ENCODE measurements at regions not wholly inside any gene's neighbourhood (a gene's known extent, or its start where the extent isn't known, plus 50 kb on each side); places are given as distances from the start of the nearest gene placed in this dataset.
A peak's percentile ranks its signal among the peaks of the same experiment; 100 is the strongest.

DNA sequence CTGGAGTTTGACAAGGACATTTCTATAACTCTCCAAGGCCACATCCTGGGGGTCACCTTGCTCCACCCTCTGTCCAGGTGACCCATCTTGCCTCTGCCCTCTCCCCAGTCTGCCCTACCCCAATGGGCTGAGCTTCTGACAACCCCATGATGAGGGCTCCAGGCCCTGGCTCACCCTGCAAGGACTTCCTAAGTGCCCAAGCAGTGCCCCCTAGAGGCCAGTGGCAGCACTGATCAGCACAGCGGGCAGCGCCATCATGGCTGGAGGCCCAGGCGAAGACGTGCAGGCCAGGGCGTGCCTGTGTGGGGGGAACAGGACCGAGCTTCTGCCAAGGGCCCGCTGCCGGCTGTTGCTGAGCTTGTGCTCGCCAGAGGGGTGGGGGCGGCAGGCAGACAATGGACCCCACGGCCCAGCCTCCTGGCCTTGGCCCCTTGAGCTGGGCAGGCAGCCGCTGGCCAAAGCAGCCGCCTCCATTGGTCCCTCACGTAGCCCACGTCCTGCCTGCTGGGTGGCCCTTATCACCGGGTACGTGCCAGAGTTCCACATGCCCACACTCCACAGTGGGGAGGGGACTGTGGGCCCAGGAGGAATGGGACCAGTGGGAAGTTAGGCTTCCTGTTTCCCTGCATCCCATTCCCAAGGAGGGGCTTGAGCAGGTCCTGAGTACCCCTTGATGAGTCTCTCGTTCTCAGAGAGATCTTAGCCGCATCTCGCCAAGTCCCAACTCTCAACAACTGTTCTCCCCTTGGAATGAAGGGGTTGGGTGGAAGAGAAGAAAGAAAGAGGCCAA, 64.3 kb downstream of the MRPL14 start:
- peak in 1 of 2 donors; percentile 9 for ATAC-seq
- DNase-seq, result peak; percentile 59
- intact Hi-C loops (cut with DNase I), result no loop called here

DNA sequence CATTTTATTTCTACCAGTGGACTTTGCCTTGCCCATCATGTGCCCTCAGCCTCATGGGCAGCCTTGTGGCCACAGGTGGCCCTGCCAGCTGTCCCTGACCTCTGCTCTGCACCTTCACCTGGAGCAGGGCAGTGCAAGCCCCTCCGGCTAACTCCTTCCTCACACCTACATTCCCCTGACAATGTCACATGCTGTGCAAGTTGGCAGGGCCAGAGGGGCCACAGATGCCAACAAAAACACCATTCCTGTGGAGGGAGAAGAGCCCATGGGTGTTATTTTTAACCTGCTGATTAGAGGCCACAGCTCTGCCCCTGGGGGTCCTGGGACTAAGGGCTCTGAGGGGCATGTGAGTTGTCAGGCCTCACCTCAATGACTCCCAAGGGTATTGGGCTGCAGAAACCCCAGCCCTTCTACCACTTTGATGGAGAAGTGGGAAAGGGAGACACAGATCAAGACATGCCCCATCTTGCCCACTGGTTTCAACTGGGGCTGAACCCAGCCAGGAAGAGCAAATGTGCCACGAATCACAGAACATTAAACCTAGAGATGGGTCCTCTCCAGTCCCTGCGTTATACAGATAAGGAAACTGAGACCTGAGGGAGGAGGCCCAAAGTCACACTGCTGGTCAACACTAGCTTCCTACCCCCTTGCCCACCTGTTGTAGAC, 65.0 kb downstream of the MRPL14 start:
- intact Hi-C loops (cut with DNase I), result no loop called here
- DNase-seq (no peak), ATAC-seq (peak in 1 of 2 donors; percentile 55)

DNA sequence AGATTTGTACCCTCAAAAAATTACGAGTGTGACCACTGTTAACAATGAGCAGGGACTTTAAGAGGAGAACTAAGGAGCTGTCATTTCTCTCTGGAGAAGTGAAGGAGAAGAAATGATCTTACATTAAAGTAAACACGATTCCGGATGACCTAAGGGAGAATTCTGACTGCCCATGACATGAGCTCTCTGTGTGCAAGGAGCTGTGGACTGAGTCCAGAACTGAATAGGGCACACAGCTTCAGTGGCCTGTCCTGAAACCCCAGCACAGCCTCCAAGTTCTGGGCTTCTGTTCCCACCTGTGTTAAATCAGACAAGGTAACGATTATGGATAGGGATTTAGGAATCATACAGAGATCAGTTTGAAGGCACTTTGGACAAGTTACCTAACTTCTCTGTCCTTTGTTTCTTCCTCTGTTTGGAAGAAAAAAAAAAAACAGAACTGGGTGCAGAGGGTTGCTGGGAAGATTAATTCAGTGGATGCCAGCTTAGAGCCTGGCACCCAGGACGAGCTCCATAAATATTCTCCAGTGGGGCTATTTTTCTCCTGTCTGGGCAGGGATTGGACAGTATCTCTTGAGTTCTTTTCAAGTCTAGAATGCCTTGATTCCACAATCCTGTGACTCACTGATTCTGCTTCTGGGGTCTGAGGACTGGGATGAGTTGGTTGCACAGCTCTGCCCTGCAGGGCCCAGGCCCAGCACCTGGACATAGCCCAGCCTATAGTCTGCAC, 65.7 kb downstream of the MRPL14 start:
- intact Hi-C loops (cut with DNase I), result no loop called here
- ATAC-seq (no peak), DNase-seq (no peak)

DNA sequence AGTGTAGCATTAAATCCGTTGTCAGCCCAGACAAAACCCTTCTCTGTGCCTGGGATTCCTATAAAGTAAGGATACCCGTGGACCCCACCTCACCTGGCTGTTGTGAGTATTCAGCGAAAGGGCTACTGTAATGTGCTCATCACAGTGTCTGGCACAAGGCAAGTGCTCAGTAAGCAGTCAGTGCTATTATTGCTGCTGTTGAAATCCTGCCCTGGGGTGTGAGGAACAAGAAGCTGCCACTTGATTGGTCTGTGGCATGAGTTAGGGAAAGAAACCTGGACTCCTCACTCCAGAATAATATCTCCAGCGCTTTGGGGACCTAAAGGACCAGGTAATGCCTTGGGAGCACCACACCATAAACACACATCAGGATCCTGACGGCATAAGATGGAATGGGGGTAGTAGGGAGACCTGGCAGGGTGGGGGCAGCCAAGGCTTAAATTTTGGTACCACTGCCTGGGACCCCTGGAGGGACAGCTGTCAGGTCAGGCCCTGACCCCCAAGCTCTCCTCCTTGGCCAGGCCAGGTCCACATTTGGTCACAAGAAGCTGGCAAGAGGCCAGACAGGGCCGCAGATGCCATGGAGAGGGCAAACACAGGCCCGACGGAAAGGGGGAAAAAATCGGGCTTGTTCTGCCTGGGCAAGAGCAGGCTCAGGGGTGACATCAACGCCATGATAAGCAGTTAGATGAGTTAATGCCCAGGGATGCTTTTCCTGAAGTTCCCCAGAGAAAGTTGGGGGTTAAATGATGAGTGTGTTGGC, 66.5 kb downstream of the MRPL14 start:
- intact Hi-C loops (cut with DNase I), result no loop called here
- DNase-seq (no peak), ATAC-seq (no peak)

GRCh38 chr6:44059359-44060346, 67.6 kb downstream of the MRPL14 start:
- intact Hi-C loops (cut with DNase I), result loop anchor here in 1 of 2 donors (5.0 kb wide), 1 partner anchor 47 kb away; no protein-coding TSS in a partner anchor
- DNase-seq (peak; percentile 77), ATAC-seq (peak; percentile 17 to 35)

DNA sequence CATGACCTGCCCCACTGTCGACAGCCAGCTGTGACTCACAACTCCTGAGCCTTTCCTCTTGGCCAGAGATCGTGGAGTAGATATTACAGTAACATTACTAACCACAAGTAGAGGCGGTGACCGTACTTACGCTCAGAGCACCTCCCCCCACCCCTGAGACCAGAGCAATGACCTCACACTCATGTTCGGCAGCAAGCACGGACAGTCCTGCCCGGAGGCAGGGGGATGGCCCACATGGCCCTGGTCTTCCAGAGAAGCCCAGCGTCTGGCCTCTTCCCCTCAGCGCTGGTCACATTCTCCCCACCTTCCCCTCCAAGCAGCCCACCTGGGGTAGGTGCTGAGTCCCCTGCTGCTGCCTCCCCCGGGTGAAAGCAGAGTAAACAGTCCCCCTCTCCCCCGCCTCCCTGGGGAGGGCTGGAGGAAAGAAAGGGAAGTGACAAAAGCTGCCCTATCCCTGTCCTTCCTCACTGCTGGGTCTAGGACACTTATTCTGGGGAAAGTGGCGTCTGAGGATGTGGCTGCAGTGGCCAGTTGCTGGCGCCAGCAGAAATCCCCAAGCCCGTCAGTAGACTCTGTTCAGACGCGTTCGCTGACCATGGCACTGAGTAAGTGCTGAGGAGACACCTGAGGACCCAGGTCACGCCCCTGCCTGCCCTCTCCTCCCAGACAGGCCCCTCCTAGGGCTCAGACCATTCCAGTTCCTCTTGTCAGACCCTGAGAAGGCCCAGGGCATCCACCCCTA, 68.5 kb downstream of the MRPL14 start:
- intact Hi-C loops (cut with DNase I), result loop anchor here in 1 of 2 donors (5.0 kb wide), 1 partner anchor 46 kb away; no protein-coding TSS in a partner anchor
- ATAC-seq (peak; percentile 38 to 84), DNase-seq (peak; percentile 88)

GRCh38 chr6:44057931-44058616, 69.2 kb downstream of the MRPL14 start:
- intact Hi-C loops (cut with DNase I), result loop anchor here in 1 of 2 donors (5.0 kb wide), 1 partner anchor 46 kb away; no protein-coding TSS in a partner anchor
- DNase-seq, result no peak
- ATAC-seq, result no peak

GRCh38 chr6:44057238-44057930, 69.9 kb downstream of the MRPL14 start:
- DNase-seq (peak; percentile 21), ATAC-seq (no peak)
- intact Hi-C loops (cut with DNase I), result loop anchor here in 1 of 2 donors (5.0 kb wide), 1 partner anchor 45 kb away; no protein-coding TSS in a partner anchor

GRCh38 chr6:44056392-44057237, 70.6 kb downstream of the MRPL14 start:
- peak; percentile 88 for DNase-seq
- intact Hi-C loops (cut with DNase I), result loop anchor here in 1 of 2 donors (5.0 kb wide), 1 partner anchor 44 kb away; no protein-coding TSS in a partner anchor
- ATAC-seq, result peak; percentile 24 to 60

DNA sequence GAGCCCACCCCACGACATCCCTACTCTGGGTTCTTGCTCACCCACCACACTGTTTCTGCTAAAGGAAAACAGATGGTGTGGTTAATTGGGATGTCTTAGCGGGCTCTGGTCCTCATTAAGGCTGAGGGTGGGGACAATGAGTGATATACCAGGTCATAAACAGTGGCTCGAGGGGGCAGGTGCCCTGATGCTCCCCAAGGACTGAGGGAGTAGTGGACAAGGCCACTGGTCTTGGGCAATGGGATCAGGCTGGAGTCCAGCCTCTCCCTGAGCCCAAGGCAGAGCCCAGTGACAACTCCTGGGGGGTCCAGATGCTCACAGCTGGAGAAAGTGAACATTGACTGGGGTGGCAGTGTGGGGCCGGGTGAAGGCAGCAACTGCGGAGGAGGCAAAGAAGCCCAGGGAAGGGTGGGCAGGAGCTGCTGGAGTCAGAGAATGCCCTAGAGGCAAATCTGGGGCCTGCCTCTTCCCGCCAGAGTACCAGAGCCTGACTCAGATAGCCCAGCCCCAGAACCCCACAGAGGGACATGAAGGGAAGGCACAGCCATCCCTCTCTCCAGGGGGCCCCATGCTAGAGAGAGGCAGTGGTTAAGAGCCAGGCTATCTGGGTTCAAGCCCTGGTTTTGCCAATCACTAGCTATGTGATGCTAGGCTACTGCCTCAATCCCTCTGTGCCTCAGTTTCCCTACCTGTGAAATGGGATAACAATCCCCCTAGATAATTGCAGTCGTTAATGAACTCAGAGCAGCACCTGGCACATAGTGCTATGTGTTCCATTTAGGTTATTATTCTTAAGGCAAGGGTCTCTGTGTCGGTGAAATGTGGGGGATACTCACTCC, 72.3 kb downstream of the MRPL14 start:
- DNase-seq, result peak; percentile 24
- intact Hi-C loops (cut with DNase I), result loop anchor here in 1 of 2 donors (5.0 kb wide), 1 partner anchor 43 kb away; no protein-coding TSS in a partner anchor

DNA sequence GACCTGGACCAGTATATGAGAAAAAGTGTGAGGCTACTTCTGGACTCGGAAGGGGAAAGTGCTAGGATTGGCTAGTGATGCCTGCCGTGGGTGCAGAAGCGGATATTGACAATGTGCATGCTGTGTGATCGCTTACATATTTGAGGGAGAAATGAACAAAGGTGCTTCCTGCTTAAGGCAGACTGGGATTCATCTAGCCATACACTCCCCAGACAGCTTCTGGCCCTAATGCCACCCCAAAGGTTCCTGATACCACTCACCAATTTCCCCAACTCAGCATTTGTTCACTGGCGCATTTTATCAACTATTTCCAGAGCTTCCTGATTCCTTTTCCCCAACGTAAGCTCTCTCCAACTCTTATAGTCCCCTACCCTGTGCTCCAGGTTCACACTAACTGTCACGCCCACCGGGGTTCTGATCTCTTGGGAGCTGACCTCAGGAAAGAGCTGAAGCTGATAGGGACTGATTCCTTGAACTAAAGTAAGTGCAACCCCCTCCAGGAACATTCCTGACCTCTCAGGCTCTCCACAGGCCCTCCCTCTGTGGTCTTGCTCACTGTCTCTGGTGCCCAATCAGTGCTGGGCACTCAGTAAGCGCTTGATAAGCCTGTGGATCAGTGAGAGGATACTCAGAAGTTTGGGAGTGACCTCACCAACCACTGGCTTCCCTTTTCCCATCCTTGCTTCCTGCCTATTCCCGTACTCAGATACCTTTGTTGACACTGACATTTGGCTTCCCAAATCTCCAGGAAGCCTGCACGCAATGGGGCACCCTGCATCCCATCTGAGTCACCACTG, 73.3 kb downstream of the MRPL14 start:
- intact Hi-C loops (cut with DNase I), result no loop called here
- no peak for ATAC-seq
- DNase-seq, result peak; percentile 66

More for the DNA sequence above, 72.3 kb downstream of the MRPL14 start:
- no peak for ATAC-seq

DNA sequence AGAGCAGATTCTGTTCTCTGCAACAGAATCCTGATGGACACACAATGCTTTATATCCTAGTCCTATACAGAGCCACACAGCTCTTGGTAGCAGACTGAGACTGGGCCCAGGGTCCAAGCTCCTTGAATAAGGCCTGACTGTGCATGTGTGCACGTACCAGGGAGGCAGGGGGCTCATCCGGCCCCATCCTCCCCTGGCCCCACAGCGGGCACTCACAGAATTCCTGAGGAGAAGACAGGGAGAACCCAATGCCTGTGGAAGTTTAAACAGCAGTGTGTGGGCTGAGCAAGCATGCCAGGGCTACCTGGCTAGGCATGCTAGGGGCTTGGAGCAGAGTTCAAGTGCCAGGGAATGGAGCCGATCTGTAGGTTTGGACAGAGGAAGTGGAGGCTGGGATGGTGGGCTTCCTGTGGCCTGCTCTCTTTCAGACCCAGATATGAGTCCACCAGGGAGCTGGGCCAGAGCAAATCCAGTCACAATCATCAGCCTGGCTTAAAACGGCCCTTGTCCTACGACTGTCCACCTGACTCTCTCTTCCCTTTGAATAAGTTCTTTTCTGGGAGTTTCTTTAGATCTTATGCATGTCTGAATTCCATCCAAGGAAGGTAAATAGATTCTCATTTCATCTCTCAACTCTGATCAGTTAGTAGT, 74.0 kb downstream of the MRPL14 start:
- intact Hi-C loops (cut with DNase I), result no loop called here
- no peak for ATAC-seq

More for the DNA sequence above, 74.0 kb downstream of the MRPL14 start:
- peak; percentile 12 for DNase-seq

Measured in left cardiac atrium (tissue), 4 donors.